ENCODE measurements at regions not wholly inside any gene's neighbourhood (a gene's known extent, or its start where the extent isn't known, plus 50 kb on each side); places are given as distances from the start of the nearest gene placed in this dataset.

- TF ChIP-seq CHD1 (IDR thresholded peaks at IDR 0.05; ENCODE audit: low read depth, low read length) (no peak), TBP (IDR thresholded peaks at IDR 0.05; ENCODE audit: low read depth, low read length) (peak; percentile 55; the same call in 1 of the 2 replicates), SIN3A (conservative IDR thresholded peaks at IDR 0.05 in 1 of 2, IDR thresholded peaks at IDR 0.05 in 1 of 2; ENCODE audit: low read depth in 1 of 2, low read length in 2 of 2) (0 out of 4 replicates have a peak, but pooled peaks of 1 of the 2 experiments have one; percentile 7)
- H2BK20ac ChIP-seq (ENCODE audit: low read length): no peak overlapping the region
- H3K27me3 ChIP-seq (replicated peaks in 1 of 4; ENCODE audit: control insufficient read depth in 3 of 4, extremely low read depth in 1 of 4, insufficient read depth in 3 of 4, low read length in 3 of 4): no peaks in the 10 kb centered on the region; a peak in 2 of 7 replicates
- CTCF ChIA-PET (ENCODE audit: partially characterized antibody): interaction anchor here (0.6 to 1.5 kb wide), 12 partner anchors 10 to 341 kb away, joined by 3 to 6 read pairs (median 3); no protein-coding TSS in a partner anchor
- H2AFZ ChIP-seq (ENCODE audit: low read length): 0 out of 2 replicates have a peak overlapping the region, but pooled peaks have one; percentile 1
- H2BK120ac ChIP-seq (replicated peaks; ENCODE audit: low read depth, low read length): no peak overlapping the region
- no peak overlapping the region for H3K23ac ChIP-seq (ENCODE audit: insufficient read length)
- H3K4me3 ChIP-seq (ENCODE audit: extremely low read depth in 1 of 4, insufficient read depth in 2 of 4, low read depth in 3 of 4, low read length in 4 of 4): no peak overlapping the region
- peak overlapping the region; percentile 81; the same call in 1 of the 2 replicates for H2BK15ac ChIP-seq (ENCODE audit: low read length)
- peaks cover 4 to 20% (median 15%) of the 10 kb centered on the region in 4 experiments for H3K4me1 ChIP-seq (replicated peaks in 1 of 4; ENCODE audit: control insufficient read depth in 3 of 4, insufficient read depth in 4 of 4, low read length in 3 of 4)
- H2BK12ac ChIP-seq (ENCODE audit: low read depth, low read length): peak overlapping the region; percentile 81; the same call in 1 of the 2 replicates
- no peak overlapping the region for H4K5ac ChIP-seq (ENCODE audit: insufficient read length, low read depth, low read length)
- WGBS, 2 experiments (ENCODE audit: extremely low coverage in 1 of 2, insufficient coverage in 1 of 2, insufficient read length in 1 of 2, insufficient replicate concordance in 2 of 2, low coverage in 1 of 2, low lambda C conversion rate in 2 of 2, missing lambda C conversion rate in 1 of 2): 70% methylated on average over 10 of the region's 15 CpGs; no CpG with 5 or more reads in 1 of the 2 experiments
- H3K27ac ChIP-seq (ENCODE audit: low read depth, low read length): no peak overlapping the region
- DNase-seq (ENCODE audit: low read depth in 1 of 2, low spot score in 2 of 2): peak in 1 of 2 experiments; percentile 57
- H3K14ac ChIP-seq (ENCODE audit: insufficient read length): no peak overlapping the region
- H2AK5ac ChIP-seq (ENCODE audit: low read depth, low read length): no peak overlapping the region
- FAIRE-seq: no peak
- POLR2A ChIA-PET (ENCODE audit: partially characterized antibody): interaction anchor here (0.7 to 1.3 kb wide), 6 partner anchors 38 to 275 kb away, joined by 3 to 4 read pairs (median 3); no protein-coding TSS in a partner anchor
- no peak overlapping the region for H3K9ac ChIP-seq (replicated peaks in 1 of 4; ENCODE audit: extremely low read depth in 1 of 4, low read depth in 3 of 4, low read length in 3 of 4)
- no peak overlapping the region for H3K4ac ChIP-seq (replicated peaks; ENCODE audit: insufficient read length, low read depth, low read length)
- no peak overlapping the region; the same call in 1 of the 2 replicates for H3K18ac ChIP-seq (ENCODE audit: extremely low read depth, low read length)
- H4K8ac ChIP-seq (ENCODE audit: extremely low read depth, insufficient read depth, low read length): no peak overlapping the region; the same call in 1 of the 2 replicates
- H3K4me2 ChIP-seq (ENCODE audit: insufficient read depth in 1 of 2, low read depth in 2 of 2, low read length in 2 of 2): peak overlapping the region; percentile 15 to 39; a peak in 3 of 4 replicates
- H3K79me2 ChIP-seq (ENCODE audit: control insufficient read depth in 1 of 2, insufficient read depth in 2 of 2, low read length in 2 of 2): no peaks in the 10 kb centered on the region
- H3K9me3 ChIP-seq (ENCODE audit: insufficient read depth in 2 of 2, low read depth in 1 of 2, low read length in 1 of 2): no peaks in the 10 kb centered on the region
- no peaks in the 10 kb centered on the region for H3K79me1 ChIP-seq (ENCODE audit: low read depth, low read length)
- no peaks in the 10 kb centered on the region for H3K36me3 ChIP-seq (ENCODE audit: control insufficient read depth in 2 of 4, insufficient read depth in 4 of 4, low read length in 3 of 4)
- no peak overlapping the region for H3K56ac ChIP-seq (replicated peaks; ENCODE audit: insufficient read length, low read depth, low read length)
- H3K23me2 ChIP-seq (ENCODE audit: low read depth, low read length): no peaks in the 10 kb centered on the region; the same call in 1 of the 2 replicates
- H4K20me1 ChIP-seq (replicated peaks in 1 of 2; ENCODE audit: control insufficient read depth in 1 of 2, insufficient read depth in 2 of 2, low read length in 2 of 2): no peaks in the 10 kb centered on the region
- peak overlapping the region; percentile 1 for H4K91ac ChIP-seq (replicated peaks; ENCODE audit: insufficient read length, low read length)
- H2BK5ac ChIP-seq (ENCODE audit: low read depth, low read length): no peak overlapping the region; the same call in 1 of the 2 replicates
Observed at GRCh38 chr9:129282731-129283211, 104.7 kb upstream of the IER5L start.
